ENCODE measurements at regions not wholly inside any gene's neighbourhood (a gene's known extent, or its start where the extent isn't known, plus 50 kb on each side); places are given as distances from the start of the nearest gene placed in this dataset.

- TF ChIP-seq CTCF (IDR thresholded peaks at IDR 0.05) (no peak), POLR2A (IDR thresholded peaks at IDR 0.05) (no peak), EP300 (IDR thresholded peaks at IDR 0.05) (no peak)
These were observed 119.6 kb upstream of the IGLL5 start for GRCh38 chr22:22767876-22768602.

Data from sigmoid colon (tissue), 4 donors.